ENCODE measurements at regions not wholly inside any gene's neighbourhood (a gene's known extent, or its start where the extent isn't known, plus 50 kb on each side); places are given as distances from the start of the nearest gene placed in this dataset.

- Histone ChIP-seq H3K79me2 (ENCODE audit: insufficient read depth, low read length) (no peaks in the 10 kb centered on the region), H3K27ac (ENCODE audit: low read length) (no peak overlapping the region), H4K20me1 (ENCODE audit: insufficient read depth, low read length) (no peaks in the 10 kb centered on the region), H3K27me3 (ENCODE audit: insufficient read depth, low read length, poor library complexity) (no peaks in the 10 kb centered on the region), H3K9me3 (ENCODE audit: insufficient read depth, low read length, severe bottlenecking) (no peaks in the 10 kb centered on the region), H3K4me2 (ENCODE audit: insufficient read depth, low read length) (no peak overlapping the region), H3K4me3 (ENCODE audit: low read depth in 1 of 2, low read length in 2 of 2) (no peak overlapping the region), H3K9ac (ENCODE audit: low read depth, low read length) (no peak overlapping the region), H3K36me3 (ENCODE audit: insufficient read depth, low read length) (no peaks in the 10 kb centered on the region), H3K4me1 (ENCODE audit: insufficient read depth, low read length) (no peaks in the 10 kb centered on the region), H2AFZ (ENCODE audit: low read depth, low read length) (no peak overlapping the region)
- no peak for DNase-seq
- TF ChIP-seq EZH2 (IDR thresholded peaks at IDR 0.05; ENCODE audit: borderline replicate concordance, low read depth, low read length, severe bottlenecking) (no peak), CTCF (IDR thresholded peaks at IDR 0.05; ENCODE audit: borderline replicate concordance, extremely low read depth, low read length, poor library complexity, severe bottlenecking) (no peak)
- ATAC-seq (ENCODE audit: insufficient read depth, low read depth) = no peak
Observed at GRCh38 chr2:67828066-67828465, 234.7 kb downstream of the C1D start.

- Histone ChIP-seq H3K9me3 (ENCODE audit: insufficient read depth, low read length, severe bottlenecking) (no peaks in the 10 kb centered on the region), H3K36me3 (ENCODE audit: insufficient read depth, low read length) (no peaks in the 10 kb centered on the region), H3K27ac (ENCODE audit: low read length) (no peak overlapping the region), H3K4me3 (ENCODE audit: low read depth in 1 of 2, low read length in 2 of 2) (no peak overlapping the region), H3K4me1 (ENCODE audit: insufficient read depth, low read length) (no peaks in the 10 kb centered on the region), H3K4me2 (ENCODE audit: insufficient read depth, low read length) (no peak overlapping the region), H3K27me3 (ENCODE audit: insufficient read depth, low read length, poor library complexity) (peaks cover 3% of the 10 kb centered on the region), H3K9ac (ENCODE audit: low read depth, low read length) (no peak overlapping the region), H2AFZ (ENCODE audit: low read depth, low read length) (no peak overlapping the region), H3K79me2 (ENCODE audit: insufficient read depth, low read length) (no peaks in the 10 kb centered on the region), H4K20me1 (ENCODE audit: insufficient read depth, low read length) (no peaks in the 10 kb centered on the region)
- DNase-seq (no peak), ATAC-seq (ENCODE audit: insufficient read depth, low read depth) (no peak)
- TF ChIP-seq CTCF (IDR thresholded peaks at IDR 0.05; ENCODE audit: borderline replicate concordance, extremely low read depth, low read length, poor library complexity, severe bottlenecking) = no peak
- no peak for TF ChIP-seq EZH2 (IDR thresholded peaks at IDR 0.05; ENCODE audit: borderline replicate concordance, low read depth, low read length, severe bottlenecking)
Observed at GRCh38 chr2:67829470-67829869, 233.3 kb downstream of the C1D start.

- TF ChIP-seq EZH2 (IDR thresholded peaks at IDR 0.05; ENCODE audit: borderline replicate concordance, low read depth, low read length, severe bottlenecking) (no peak), CTCF (IDR thresholded peaks at IDR 0.05; ENCODE audit: borderline replicate concordance, extremely low read depth, low read length, poor library complexity, severe bottlenecking) (no peak)
- no peaks in the 10 kb centered on the region for H3K4me1 ChIP-seq (ENCODE audit: insufficient read depth, low read length)
- no peaks in the 10 kb centered on the region for H3K36me3 ChIP-seq (ENCODE audit: insufficient read depth, low read length)
- no peak overlapping the region for H3K9ac ChIP-seq (ENCODE audit: low read depth, low read length)
- DNase-seq = no peak
- H3K27ac ChIP-seq (ENCODE audit: low read length) = no peak overlapping the region
- peaks cover 3% of the 10 kb centered on the region for H3K27me3 ChIP-seq (ENCODE audit: insufficient read depth, low read length, poor library complexity)
- no peak overlapping the region for H3K4me3 ChIP-seq (ENCODE audit: low read depth in 1 of 2, low read length in 2 of 2)
- ATAC-seq (ENCODE audit: insufficient read depth, low read depth) = no peak
- H3K9me3 ChIP-seq (ENCODE audit: insufficient read depth, low read length, severe bottlenecking) = no peaks in the 10 kb centered on the region
- no peaks in the 10 kb centered on the region for H3K79me2 ChIP-seq (ENCODE audit: insufficient read depth, low read length)
- no peak overlapping the region for H2AFZ ChIP-seq (ENCODE audit: low read depth, low read length)
- H4K20me1 ChIP-seq (ENCODE audit: insufficient read depth, low read length) = no peaks in the 10 kb centered on the region
- no peak overlapping the region for H3K4me2 ChIP-seq (ENCODE audit: insufficient read depth, low read length)
Observed at GRCh38 chr2:67833632-67834031, 229.2 kb downstream of the C1D start.

GRCh38 chr2:67834482-67834881 lies 228.3 kb downstream of the C1D start:
- Histone ChIP-seq H3K9ac (ENCODE audit: low read depth, low read length) (no peak overlapping the region), H3K4me1 (ENCODE audit: insufficient read depth, low read length) (no peaks in the 10 kb centered on the region), H3K27me3 (ENCODE audit: insufficient read depth, low read length, poor library complexity) (peaks cover 3% of the 10 kb centered on the region), H3K36me3 (ENCODE audit: insufficient read depth, low read length) (no peaks in the 10 kb centered on the region), H3K4me3 (ENCODE audit: low read depth in 1 of 2, low read length in 2 of 2) (no peak overlapping the region), H2AFZ (ENCODE audit: low read depth, low read length) (no peak overlapping the region), H3K9me3 (ENCODE audit: insufficient read depth, low read length, severe bottlenecking) (no peaks in the 10 kb centered on the region), H4K20me1 (ENCODE audit: insufficient read depth, low read length) (no peaks in the 10 kb centered on the region), H3K27ac (ENCODE audit: low read length) (no peak overlapping the region), H3K79me2 (ENCODE audit: insufficient read depth, low read length) (no peaks in the 10 kb centered on the region), H3K4me2 (ENCODE audit: insufficient read depth, low read length) (no peak overlapping the region)
- TF ChIP-seq CTCF (IDR thresholded peaks at IDR 0.05; ENCODE audit: borderline replicate concordance, extremely low read depth, low read length, poor library complexity, severe bottlenecking) (no peak), EZH2 (IDR thresholded peaks at IDR 0.05; ENCODE audit: borderline replicate concordance, low read depth, low read length, severe bottlenecking) (no peak)
- ATAC-seq (ENCODE audit: insufficient read depth, low read depth) (no peak), DNase-seq (no peak)

Data from DND-41 (cell line).